MCF 10A (cell line): ENCODE measurements at regions not wholly inside any gene's neighbourhood (a gene's known extent, or its start where the extent isn't known, plus 50 kb on each side); places are given as distances from the start of the nearest gene placed in this dataset.

Experiments used
- BruUV-seq: library from RNA; stranded (reverse); fragments of 400-500 nt; replicated peaks from 2 replicates; lab custom pipeline; 2021; lab: Mats Ljungman, UMichigan
- CTCF ChIA-PET: fragments of 300-600 bp; sonication (Branson Sonifier 250); formaldehyde crosslinking; extraction: SDS; loops from one replicate; lab custom pipeline; 2021; ENCODE audit warnings: antibody characterized with exemption, inconsistent platforms; lab: Yijun Ruan, JAX
- POLR2A ChIA-PET: fragments of 300-600, 350-650 bp; sonication (Branson Sonifier 250); formaldehyde crosslinking; extraction: SDS; loops from one replicate; lab custom pipeline; 2020; ENCODE audit warnings: antibody characterized with exemption, inconsistent platforms; lab: Yijun Ruan, JAX
- DNase-seq: peaks from one replicate; pipeline ENCODE4 v3.0.0-alpha.2; 2018; ENCODE audit not compliant: unreplicated experiment
- H3K27ac Mint-ChIP-seq: one replicate; pipeline ENCODE4 v1.8.0; 2022; ENCODE audit warnings: mild to moderate bottlenecking, low read depth, mixed read lengths; ENCODE audit not compliant: unreplicated experiment
- H3K27me3 Mint-ChIP-seq: one replicate; pipeline ENCODE4 v1.8.0; 2022; ENCODE audit warnings: mixed read lengths; ENCODE audit not compliant: insufficient read depth, unreplicated experiment
- H3K36me3 Mint-ChIP-seq: one replicate; pipeline ENCODE4 v1.8.0; 2022; ENCODE audit warnings: mild to moderate bottlenecking, moderate library complexity, mixed read lengths; ENCODE audit not compliant: insufficient read depth, unreplicated experiment
- H3K4me1 Mint-ChIP-seq: one replicate; pipeline ENCODE4 v1.8.0; 2022; ENCODE audit warnings: mixed read lengths; ENCODE audit not compliant: insufficient read depth, unreplicated experiment
- H3K4me3 Mint-ChIP-seq: one replicate; pipeline ENCODE4 v1.8.0; 2022; ENCODE audit warnings: mild to moderate bottlenecking, moderate library complexity, mixed read lengths; ENCODE audit not compliant: unreplicated experiment
- H3K9me3 Mint-ChIP-seq: one replicate; pipeline ENCODE4 v1.8.0; 2022; ENCODE audit warnings: mixed read lengths; ENCODE audit not compliant: unreplicated experiment
- CTCF ChIP-seq: fragments of 200-600 bp; IDR thresholded peaks from one replicate; pipeline ENCODE4 v1.8.0; 2022; ENCODE audit warnings: antibody characterized with exemption, mild to moderate bottlenecking; ENCODE audit not compliant: unreplicated experiment
- intact Hi-C: fragments of 100-400 bp; cut with micrococcal nuclease; formaldehyde crosslinking; loops from 2 replicates; pipeline ENCODE4 v1.14.1; 2022

- TF ChIP-seq CTCF = no peak
- Mint-ChIP-seq H3K4me3 (no peak overlapping the region), H3K4me1 (peaks cover 11% of the 10 kb centered on the region), H3K27ac (no peak overlapping the region), H3K9me3 (no peaks in the 10 kb centered on the region), H3K27me3 (no peaks in the 10 kb centered on the region), H3K36me3 (no peaks in the 10 kb centered on the region)
- DNase-seq = no peak
- CTCF ChIA-PET = interaction anchor here (0.7 kb wide), 1 partner anchor 379 kb away, joined by 3 read pairs; no protein-coding TSS in a partner anchor
- intact Hi-C loops = no loop called here
- POLR2A ChIA-PET = no interaction called here
- no TSS peak for BruUV-seq
Observed at GRCh38 chr5:17735761-17736160, 101.5 kb downstream of the TAF11L14 start.

- Mint-ChIP-seq H3K9me3 (no peaks in the 10 kb centered on the region), H3K36me3 (no peaks in the 10 kb centered on the region), H3K4me3 (no peak overlapping the region), H3K4me1 (peaks cover 11% of the 10 kb centered on the region), H3K27me3 (no peaks in the 10 kb centered on the region), H3K27ac (no peak overlapping the region)
- BruUV-seq = no TSS peak
- CTCF ChIA-PET = interaction anchor here (0.5 to 0.6 kb wide), 2 partner anchors 15 to 463 kb away, joined by 3 to 4 read pairs; no protein-coding TSS in a partner anchor
- no peak for TF ChIP-seq CTCF
- DNase-seq = no peak
- POLR2A ChIA-PET = no interaction called here
- intact Hi-C loops = no loop called here
Observed at GRCh38 chr5:17737092-17737491, 102.8 kb downstream of the TAF11L14 start.

GRCh38 chr5:17738446-17738845, 104.2 kb downstream of the TAF11L14 start:
- H3K4me1 Mint-ChIP-seq = peaks cover 8% of the 10 kb centered on the region
- POLR2A ChIA-PET = no interaction called here
- CTCF ChIA-PET = interaction anchor here (0.6 kb wide), 2 partner anchors 340 to 894 kb away, joined by 3 read pairs; no protein-coding TSS in a partner anchor

More at GRCh38 chr5:17738446-17738845, 104.2 kb downstream of the TAF11L14 start:
- Mint-ChIP-seq H3K27me3 (no peaks in the 10 kb centered on the region), H3K4me3 (no peak overlapping the region), H3K36me3 (no peaks in the 10 kb centered on the region), H3K27ac (no peak overlapping the region), H3K9me3 (no peaks in the 10 kb centered on the region)
- intact Hi-C loops = no loop called here
- no peak for TF ChIP-seq CTCF
- no peak for DNase-seq
- no TSS peak for BruUV-seq
